Stimulated activated CD4-positive, alpha-beta T cell treated with anti-CD3 and anti-CD28 coated beads, Interleukin-12 subunit alpha, Interleukin-12 subunit beta, amount 100 ng/mL, for 24 hours (primary cell): ENCODE measurements at regions not wholly inside any gene's neighbourhood (a gene's known extent, or its start where the extent isn't known, plus 50 kb on each side); places are given as distances from the start of the nearest gene placed in this dataset.

Source experiments
- DNase-seq, 2 experiments: peaks; one replicate each; pipeline ENCODE4 v3.0.0-alpha.2; 2020; ENCODE audit warnings: low read depth in 2 of 2

GRCh38 chr2:66382091-66382490, 52.8 kb upstream of the MEIS1 start:
- no peak for DNase-seq

DNA sequence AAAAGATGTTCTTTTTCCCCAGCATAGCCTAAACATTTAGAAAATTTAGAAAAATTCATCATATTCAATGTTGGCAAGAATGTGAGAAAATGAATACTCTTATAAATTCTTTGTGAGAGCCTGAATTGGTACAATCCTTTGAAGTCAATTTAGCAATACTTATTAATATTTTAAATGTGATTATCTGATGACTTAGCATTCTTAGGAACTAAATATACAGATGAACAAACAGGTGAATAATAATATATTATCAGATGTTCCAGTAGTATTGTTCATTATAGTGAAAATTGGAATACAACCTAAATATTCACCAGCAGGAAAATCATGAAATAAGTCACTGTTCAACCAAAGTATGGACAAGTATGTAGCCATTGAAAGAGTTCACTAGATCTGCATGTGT, 55.5 kb upstream of the MEIS1 start:
- DNase-seq, result no peak

DNA sequence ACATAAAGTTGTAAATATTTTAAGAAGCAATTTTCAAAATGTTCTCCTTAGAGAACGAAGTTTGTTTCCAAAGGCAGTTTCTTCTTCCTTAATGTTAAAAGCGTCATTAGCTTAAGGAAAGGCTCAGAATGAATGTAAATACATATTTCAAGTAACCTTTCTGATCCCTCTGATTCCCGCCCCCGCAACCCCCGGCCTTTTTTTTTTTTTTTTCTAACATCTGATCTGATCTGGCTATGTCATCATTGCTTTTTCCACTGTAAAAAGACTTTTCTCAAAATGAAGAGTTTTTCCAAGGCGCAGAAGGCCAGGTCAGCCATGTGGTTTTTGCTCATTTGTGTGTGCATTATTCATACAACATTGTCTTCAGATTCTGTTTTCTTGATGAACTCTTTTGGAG, 57.1 kb upstream of the MEIS1 start:
- DNase-seq, result no peak

DNA sequence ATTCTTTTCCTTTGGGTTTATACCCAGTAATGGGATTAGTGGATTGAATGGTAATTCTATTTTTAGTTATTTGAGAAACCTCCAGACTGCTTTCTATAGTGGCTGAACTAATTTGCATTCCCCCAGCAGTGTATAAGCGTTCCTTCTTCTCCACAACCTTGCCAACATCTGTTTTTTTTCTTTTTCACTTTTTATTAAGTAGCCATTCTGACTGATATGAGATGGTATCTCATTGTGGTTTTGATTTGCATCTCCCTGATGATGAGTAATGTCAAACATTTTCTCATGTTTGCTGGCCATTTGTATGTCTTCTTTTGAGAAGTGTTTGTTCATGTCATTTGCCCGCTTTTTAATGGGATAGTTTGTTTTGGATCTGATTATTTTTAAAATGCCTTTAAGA, 64.1 kb upstream of the MEIS1 start:
- DNase-seq, result no peak

GRCh38 chr2:66366619-66367018, 68.3 kb upstream of the MEIS1 start:
- no peak for DNase-seq

- DNase-seq, result no peak
Measured at GRCh38 chr2:66364495-66365333, 70.2 kb upstream of the MEIS1 start.

DNA sequence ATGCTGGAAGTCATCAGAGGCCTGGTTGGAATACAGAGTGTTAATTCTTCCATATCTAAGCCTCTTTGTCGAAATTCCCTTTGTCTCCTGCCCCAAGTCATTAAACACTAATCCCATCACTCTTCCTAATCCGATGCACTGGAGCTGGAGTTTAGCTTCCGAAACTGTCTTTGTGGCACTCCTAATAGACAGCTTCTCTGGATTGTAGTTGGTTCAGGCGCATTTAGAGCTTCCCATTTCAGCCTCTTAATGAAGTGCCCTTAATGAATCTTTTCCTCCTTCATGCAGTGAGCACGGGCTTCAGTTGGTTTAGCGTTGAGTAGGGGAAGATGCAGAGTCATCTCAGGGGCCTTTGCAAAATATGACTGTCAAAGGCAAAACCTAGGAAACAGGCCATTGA, 72.2 kb upstream of the MEIS1 start:
- no peak for DNase-seq

DNA sequence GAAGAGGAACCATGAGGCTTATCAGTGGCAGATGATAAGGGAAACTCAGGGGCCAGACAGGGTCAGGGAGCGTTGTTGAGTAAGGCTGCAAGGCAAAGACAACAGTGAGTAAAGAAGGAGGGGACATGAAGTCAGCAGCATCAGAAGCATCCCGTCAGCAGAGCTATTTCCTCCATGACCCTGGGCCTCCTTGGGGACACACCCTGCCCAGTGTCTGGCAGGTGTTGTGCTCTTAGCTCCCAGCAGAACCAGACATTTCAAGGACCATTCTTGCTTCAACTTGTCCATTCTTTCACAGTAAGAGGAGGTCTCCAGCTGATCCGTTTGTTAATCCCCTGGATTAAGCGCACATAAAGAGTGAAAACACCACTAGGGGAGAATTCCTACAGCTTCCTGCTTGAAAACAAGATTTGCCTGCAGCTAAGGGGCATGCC, 88.7 kb upstream of the MEIS1 start:
- no peak for DNase-seq

DNA sequence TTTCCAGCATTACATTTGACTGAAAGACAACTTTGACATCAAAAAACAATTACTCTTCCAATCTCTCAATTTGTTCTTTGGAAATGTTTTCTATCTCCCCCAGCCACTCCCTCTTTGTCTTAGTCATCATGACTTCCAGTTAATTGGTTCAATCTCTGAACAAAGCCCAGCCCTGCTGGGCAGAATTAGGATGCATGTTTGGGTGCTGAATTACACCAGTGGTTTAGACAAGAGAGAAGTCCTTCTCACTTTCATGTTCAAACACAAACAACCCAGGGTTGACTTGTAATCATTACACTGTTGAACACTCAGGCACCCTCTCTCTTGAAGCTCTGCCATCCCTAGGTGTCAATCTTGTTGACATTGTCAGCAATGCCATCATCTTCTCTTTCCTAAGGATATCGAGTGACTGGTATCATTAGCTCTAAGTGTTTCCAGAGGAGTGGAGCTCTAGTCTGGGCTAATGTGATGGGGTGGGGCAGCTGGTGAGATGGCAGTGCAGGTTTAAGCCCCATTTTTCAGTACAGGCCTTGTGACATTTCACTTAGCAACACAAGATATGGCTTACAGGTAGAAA, 90.8 kb upstream of the MEIS1 start:
- no peak for DNase-seq

GRCh38 chr2:66343259-66343658, 91.7 kb upstream of the MEIS1 start:
- no peak for DNase-seq

GRCh38 chr2:66340521-66340920, 94.4 kb upstream of the MEIS1 start:
- no peak for DNase-seq

DNA sequence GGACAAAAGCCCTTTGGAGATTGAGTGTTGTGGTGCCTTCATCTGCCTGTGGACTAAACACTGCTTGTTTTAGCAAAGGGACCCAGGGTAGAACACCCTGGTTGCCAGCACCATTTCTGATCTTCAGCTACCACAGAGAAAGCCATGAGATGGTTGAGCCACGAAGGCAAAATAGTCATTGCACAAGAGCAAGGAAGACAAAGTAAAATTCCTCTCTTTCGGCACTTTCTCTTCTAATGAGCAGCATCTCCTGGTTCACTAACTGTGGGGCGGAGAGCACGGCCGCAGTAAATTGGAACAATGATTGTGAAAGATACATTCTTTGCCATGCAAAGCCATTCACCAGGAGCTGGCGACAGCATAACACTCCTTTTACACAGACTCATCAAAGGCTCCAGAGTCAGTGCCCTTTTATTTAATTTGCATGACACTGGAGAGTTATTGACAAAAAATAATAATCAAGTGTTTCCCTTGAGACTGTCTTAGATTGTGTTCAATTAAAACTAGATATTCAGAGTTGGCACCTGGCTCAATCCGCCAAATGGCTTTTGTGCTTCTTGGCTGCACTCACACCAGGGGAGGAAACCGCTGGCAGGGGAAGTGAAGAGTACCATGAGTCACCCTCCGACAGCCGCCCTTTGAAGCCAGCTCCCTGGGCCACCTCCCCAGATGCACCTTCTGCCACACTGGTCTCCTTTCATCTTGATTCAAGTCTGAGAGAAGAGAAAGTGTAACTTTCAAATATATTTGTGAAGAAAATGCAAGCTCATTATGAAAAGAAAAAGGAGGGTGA, 100.5 kb upstream of the MEIS1 start:
- DNase-seq, result no peak

DNA sequence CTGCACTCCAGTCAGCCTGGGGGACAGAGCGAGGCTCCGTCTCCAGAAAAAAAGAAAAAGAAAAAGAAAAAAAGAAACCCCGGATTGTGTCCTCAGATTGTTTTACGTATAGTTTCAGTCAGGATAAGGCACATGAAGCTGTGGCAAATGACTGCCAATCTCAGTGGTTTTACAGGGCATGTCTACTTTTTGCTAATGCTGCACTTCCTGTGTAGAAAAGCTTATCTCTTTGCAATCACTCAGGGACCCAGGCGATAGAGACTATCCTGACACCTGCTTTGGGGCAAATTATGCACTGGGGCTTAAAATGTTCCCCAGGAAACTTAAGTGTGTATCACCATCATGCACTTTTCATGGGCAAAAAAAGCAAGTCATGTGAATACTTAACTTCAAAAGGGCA, 103.7 kb upstream of the MEIS1 start:
- no peak for DNase-seq

DNA sequence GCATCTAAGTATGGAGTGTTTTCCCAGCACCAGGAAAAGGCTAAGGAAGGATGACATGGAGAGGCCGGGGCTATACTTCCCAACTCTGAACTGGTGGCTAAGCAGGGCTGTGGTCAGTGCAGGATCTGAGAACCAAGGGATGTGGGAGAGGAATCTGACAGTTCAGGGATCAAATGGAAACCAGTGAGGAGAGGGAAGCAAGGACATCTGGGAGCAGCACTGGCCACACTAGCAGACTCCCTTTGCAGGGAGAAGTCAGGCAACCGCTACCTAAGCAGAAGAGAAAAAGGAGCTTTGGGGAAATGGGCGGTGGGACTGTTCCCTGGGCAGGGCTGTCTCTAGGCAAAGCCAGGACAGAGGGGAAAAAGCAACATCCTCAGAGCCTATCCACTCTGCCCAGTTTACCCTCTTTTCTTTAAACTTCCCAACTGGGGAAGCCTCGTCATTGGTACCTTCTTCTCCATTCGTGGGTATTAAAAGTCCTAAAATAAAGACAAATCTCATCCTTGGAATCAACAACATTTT, 105.8 kb upstream of the MEIS1 start:
- no peak for DNase-seq

DNA sequence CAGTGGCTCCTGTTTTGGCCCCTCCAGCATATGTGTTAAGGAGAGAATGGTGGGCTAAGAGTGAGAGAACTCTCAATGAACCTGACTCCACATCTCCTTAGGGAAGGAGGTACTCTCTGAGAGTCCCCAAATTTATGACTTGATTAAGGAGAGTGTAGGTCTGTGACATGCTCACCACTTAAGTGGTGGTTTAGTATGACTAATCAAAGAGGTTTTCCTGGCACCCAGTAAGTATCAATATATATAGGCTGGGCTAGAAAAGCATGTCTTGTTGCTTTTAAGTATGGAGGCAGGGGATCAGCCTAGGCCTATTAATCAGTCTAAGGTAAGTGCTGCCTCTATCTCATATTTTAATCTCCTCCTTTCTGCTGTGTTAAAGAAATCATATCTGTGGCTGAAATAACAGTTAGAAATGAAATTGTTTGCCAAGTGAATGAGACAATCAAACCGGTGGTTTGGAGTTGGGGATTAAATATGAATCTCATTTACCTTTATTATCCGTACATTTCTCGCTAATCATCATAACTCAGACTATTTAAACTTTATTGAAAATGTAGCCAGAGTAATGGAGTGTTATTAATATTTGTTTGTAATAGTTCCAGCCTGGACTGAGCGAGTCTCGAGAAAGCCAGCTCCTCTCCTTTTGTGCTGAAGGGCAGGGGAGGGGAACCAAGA, 107.7 kb upstream of the MEIS1 start:
- no peak for DNase-seq

DNA sequence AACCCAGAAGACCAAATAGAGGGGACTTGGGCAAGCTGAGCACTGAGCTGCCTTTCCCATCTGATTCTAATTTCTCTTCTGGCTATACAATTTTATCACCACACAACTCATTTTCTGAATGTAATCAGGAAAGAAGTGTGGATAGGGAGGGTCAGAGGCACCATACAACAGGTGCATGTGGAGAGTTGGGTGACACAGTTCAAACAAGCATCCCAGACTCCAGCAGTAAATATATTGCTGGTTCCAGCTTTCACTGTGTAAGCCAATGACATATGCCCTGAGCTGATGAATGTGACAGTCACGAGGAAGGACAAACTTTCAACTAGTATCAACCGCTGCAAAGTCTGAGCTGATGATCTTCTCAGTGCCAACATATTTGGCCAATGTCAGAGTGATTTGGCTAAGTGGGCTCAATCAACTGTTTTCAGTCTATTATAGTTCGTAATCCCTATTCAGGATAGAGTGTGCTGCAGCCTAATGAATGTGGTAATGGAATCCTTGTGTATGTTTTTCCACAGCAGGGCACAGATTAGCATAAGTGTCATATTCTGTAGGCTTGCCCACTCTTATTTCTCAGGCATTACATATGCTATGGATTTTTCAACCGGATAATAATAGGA, 109.9 kb upstream of the MEIS1 start:
- no peak for DNase-seq

- no peak for DNase-seq
Measured at GRCh38 chr2:66324356-66324755, 110.6 kb upstream of the MEIS1 start.

- no peak for DNase-seq
Measured at GRCh38 chr2:66323406-66323805, 111.5 kb upstream of the MEIS1 start.

GRCh38 chr2:66322506-66323260, 112.2 kb upstream of the MEIS1 start:
- no peak for DNase-seq

- DNase-seq, result no peak
Measured at GRCh38 chr2:66318009-66318561, 116.8 kb upstream of the MEIS1 start.
